Esophagus squamous epithelium (tissue), 4 donors: ENCODE measurements at regions not wholly inside any gene's neighbourhood (a gene's known extent, or its start where the extent isn't known, plus 50 kb on each side); places are given as distances from the start of the nearest gene placed in this dataset.

ENCODE experiments used
- CTCF ChIP-seq, 6 experiments: fragments of 450-650 bp in 4 of 6; fragments of 200-600 bp in 2 of 6; sonication (generic) in 2 of 6; IDR thresholded peaks; one replicate each; pipeline ENCODE4 v1.5.1; 2016 to 2019; ENCODE audit warnings: antibody characterized with exemption in 6 of 6, mild to moderate bottlenecking in 4 of 6, moderate library complexity in 4 of 6
- POLR2A ChIP-seq, 4 donors: fragments of 450-650 bp; IDR thresholded peaks; one replicate each; pipeline ENCODE4 v1.6.1; 2017; ENCODE audit warnings: antibody characterized with exemption in 4 of 4, mild to moderate bottlenecking in 4 of 4, moderate library complexity in 3 of 4

GRCh38 chrX:66902081-66902480 lies 263.2 kb upstream of the EDA2R start:
- no peak for TF ChIP-seq CTCF (IDR thresholded peaks at IDR 0.05)
- no peak for TF ChIP-seq POLR2A (IDR thresholded peaks at IDR 0.05)
